HL-60/S4 treated with retinoic acid at 250 ng/mL for 4 days and 3 days (cell line): ENCODE measurements at regions not wholly inside any gene's neighbourhood (a gene's known extent, or its start where the extent isn't known, plus 50 kb on each side); places are given as distances from the start of the nearest gene placed in this dataset.

Source experiments
- in situ Hi-C: fragments of 300-500 bp; cut with MboI; formaldehyde crosslinking; loops from 2 replicates; pipeline ENCODE4 v1.7.0; 2022; ENCODE audit warnings: low sequenced_read_pairs

DNA sequence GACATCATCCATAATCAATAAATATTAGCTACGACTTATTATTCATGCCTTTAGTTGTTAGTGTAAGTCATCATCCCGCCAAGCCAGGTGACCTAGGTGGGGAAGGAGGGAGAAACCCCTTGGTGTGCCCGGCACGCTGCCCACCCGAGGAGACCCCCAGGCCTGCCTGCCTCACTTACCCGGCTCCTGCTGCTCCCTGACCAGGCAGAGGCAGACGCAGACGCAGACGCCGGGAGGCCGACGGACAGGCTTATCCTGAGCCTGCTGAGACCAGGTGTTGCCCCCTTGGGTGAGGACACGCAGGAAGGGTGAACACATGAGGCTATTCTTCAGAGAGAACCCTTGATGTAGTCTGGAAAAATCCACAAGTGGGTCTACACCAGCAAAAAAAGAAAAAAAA, 401.8 kb downstream of the GALR1 start:
- in situ Hi-C loops: loop anchor here (25.0 kb wide), 1 partner anchor 664 kb away; no protein-coding TSS in a partner anchor

- in situ Hi-C loops: loop anchor here (25.0 kb wide), 1 partner anchor 666 kb away; no protein-coding TSS in a partner anchor
Measured at GRCh38 chr18:77653792-77654191, 404.1 kb downstream of the GALR1 start.

DNA sequence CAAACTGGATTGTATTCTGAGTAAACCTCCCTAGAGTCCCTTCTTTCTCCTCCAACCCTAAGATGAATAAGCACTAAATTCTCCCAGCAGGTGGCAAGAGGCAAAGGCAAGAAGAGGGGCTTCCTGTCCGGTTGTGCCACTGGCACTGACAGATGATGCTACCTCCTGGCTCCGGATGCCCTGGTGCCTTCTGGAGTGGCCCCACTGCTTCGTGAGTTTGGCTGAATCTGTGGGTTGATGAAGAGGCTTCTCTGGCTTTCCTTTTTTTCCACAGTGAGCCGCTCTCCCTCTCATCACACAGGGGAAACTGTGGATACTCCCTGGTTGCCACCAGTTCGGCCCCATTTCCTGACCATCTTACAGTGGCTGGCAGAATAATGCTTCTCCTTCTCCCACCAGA, 404.7 kb downstream of the GALR1 start:
- in situ Hi-C loops: loop anchor here (25.0 kb wide), 1 partner anchor 667 kb away; no protein-coding TSS in a partner anchor

- in situ Hi-C loops: loop anchor here (25.0 kb wide), 1 partner anchor 670 kb away; no protein-coding TSS in a partner anchor
Measured at GRCh38 chr18:77657651-77658298, 408.1 kb downstream of the GALR1 start.

DNA sequence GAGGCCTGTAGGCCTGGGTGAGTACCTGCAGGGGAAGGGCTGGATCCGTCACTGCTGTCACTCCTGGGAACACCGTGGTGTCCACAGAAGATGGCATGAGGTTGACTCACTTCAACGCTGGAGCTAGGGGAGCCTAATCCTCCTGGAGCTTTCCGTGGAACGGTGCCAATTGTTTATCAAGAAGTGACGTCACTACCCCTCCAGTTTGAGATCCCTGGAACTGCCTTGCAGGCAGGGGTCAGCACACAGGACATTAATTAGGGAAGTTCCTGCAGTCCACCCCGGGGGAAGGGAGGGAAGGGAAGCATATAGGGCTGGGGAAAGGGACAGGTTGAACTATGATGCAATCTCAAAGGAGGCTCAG, 408.6 kb downstream of the GALR1 start:
- in situ Hi-C loops: loop anchor here (25.0 kb wide), 1 partner anchor 671 kb away; no protein-coding TSS in a partner anchor

DNA sequence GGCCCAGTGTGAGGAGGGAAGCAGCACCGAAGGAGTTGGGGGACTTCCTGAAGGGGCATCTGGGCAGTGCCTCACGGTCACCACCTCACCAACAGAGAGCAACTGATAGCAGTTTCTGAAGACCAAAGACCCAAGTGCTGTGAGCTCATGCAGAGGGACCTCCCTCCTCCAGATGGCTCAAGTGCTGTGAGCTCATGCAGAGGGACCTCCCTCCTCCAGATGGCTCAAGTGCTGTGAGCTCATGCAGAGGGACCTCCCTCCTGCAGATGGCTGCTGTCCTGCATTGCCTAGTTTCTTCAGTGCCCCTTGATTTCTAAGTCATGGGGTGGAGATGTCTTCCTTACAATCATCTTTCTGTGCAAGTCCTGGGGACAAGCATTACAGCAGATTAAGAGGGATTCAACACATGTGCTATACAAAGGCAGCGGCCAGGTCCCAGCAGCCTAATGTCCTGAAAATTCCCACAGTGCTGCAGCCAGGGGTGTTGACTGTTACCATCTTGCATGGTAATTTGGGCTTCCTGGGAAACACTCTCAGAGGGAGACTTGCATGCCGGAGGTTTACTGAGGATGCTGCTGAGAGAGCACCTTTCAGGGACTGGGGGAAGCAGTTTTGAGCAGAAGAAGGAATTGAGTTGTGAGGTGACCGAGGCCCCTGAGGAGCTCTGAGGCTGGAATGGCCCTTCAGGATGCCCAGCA, 409.3 kb downstream of the GALR1 start:
- in situ Hi-C loops: loop anchor here (25.0 kb wide), 1 partner anchor 672 kb away; no protein-coding TSS in a partner anchor

DNA sequence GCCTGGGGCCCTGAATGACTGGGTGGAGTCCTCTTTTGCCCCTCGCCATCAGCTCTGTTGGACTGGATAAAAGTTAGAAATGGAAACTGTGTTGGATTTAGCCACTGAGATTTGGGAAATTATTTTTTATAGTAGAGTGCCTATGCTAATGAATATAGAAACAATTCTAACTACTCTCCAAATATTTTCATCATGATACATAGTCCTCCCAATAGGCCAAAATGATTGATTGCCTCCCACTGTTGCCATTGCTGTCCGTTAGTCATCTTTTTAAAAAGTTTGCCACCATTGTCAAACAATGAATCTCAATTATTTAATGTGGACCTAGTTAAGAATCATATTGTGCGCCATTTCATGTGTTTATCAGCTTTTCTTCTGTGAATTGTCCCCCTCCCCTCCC, 417.0 kb downstream of the GALR1 start:
- in situ Hi-C loops: loop anchor here (25.0 kb wide), 1 partner anchor 679 kb away; no protein-coding TSS in a partner anchor

GRCh38 chr18:77668219-77668618, 418.6 kb downstream of the GALR1 start:
- in situ Hi-C loops: loop anchor here (25.0 kb wide), 1 partner anchor 681 kb away; no protein-coding TSS in a partner anchor

DNA sequence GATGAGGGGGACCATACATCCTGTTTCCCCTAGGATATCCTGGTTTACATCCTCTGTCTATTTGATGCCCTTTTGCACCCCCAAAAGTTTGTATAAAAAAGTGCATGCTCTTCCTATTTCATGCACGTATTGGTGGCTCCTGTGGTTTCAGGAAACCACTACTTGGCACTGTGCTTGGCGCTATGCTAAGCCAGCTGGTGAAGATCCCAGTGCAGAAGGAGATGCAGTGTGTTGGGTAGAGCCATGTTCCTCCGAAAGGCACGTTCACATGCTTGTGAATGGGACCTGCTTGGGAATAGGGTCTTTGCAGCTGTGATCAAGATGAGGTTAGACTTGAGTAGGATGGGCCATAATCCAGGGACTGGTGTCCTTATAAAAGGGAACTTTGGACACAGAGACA, 419.7 kb downstream of the GALR1 start:
- in situ Hi-C loops: loop anchor here (25.0 kb wide), 1 partner anchor 682 kb away; no protein-coding TSS in a partner anchor

GRCh38 chr18:77671456-77672167, 422.0 kb downstream of the GALR1 start:
- in situ Hi-C loops: loop anchor here (25.0 kb wide), 1 partner anchor 684 kb away; no protein-coding TSS in a partner anchor

DNA sequence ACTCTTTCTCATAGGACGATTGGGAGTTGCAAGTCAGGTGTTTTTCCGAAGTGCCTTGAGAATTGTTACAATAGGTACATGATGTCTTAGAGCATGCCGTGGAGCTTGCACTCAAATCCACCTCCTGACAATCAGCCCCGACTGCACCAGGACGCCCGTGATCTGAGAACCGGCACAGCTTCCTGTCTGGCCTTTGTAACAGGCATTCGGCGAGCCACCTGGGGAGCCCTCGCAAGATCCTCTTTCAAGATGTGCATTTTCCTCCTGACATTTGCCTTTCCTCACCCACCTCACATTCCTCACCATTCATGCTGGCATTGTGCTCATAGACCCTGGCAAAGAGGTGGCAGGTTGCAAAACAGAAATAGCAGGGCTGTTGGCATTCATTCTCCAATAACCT, 427.3 kb downstream of the GALR1 start:
- in situ Hi-C loops: no loop called here

GRCh38 chr18:77677536-77677935, 427.9 kb downstream of the GALR1 start:
- in situ Hi-C loops: no loop called here

DNA sequence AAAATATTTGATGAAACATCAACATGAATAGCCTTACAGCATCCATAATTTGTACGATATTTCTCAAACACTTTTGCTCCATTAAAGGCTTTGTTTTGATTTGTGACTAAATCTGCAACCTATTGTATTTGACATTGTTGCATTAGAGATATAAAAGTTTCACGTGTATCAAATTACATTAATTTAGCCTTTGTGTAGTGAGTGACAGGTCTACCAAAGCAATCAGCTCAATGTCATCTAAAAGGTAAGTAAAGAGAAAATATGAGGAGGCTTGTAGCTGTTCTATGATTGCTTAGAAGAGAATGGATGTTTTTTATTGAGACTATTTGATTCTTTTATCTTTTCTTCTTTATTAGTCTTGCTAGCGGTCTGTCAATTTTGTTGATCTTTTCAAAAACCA, 430.2 kb downstream of the GALR1 start:
- in situ Hi-C loops: no loop called here

GRCh38 chr18:77700051-77700450, 450.4 kb downstream of the GALR1 start:
- in situ Hi-C loops: no loop called here

- in situ Hi-C loops: no loop called here
Measured at GRCh38 chr18:77701977-77702376, 452.3 kb downstream of the GALR1 start.

DNA sequence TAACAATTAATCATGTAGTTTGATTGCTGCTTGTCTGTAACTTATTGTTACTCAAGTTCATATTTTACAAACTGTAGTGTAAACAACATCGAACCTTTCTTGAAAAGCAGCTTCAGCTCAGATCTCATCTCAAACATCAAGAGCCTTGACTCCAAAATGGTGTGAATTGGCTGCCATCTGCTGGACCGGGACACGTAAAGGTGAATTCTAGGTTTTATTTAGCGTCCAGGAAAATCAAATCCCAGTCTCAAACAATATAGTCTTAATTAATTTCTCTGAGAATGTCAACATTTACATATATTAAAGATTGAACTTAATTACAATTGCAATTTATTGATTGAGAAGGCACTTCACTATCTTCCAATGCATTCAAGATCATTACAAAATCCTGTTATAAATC, 453.0 kb downstream of the GALR1 start:
- in situ Hi-C loops: no loop called here

GRCh38 chr18:77705301-77705700, 455.7 kb downstream of the GALR1 start:
- in situ Hi-C loops: no loop called here

GRCh38 chr18:77708826-77709506, 459.3 kb downstream of the GALR1 start:
- in situ Hi-C loops: no loop called here

GRCh38 chr18:77711096-77711495, 461.4 kb downstream of the GALR1 start:
- in situ Hi-C loops: no loop called here

- in situ Hi-C loops: no loop called here
Measured at GRCh38 chr18:77714716-77715115, 465.1 kb downstream of the GALR1 start.

DNA sequence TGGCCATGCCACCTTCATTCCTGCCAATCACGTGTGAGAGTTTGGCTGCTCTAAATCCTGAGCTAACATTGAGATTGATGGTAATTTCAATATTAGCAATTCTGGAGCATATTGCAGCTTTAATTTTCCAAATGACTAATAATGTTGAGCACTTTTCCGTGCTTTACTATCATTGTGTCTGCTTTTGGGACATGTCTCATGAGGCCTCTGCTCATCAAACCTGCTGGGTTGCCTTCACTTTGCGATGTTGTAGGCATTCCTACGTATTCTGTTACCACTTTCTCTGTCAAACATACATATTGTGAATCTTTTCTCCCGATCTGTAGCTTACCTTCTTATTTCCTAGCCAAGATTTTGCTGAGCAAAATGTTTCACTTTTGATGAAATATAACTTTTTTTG, 466.6 kb downstream of the GALR1 start:
- in situ Hi-C loops: no loop called here
